Neural progenitor cell (in vitro differentiated cells): ENCODE measurements at regions not wholly inside any gene's neighbourhood (a gene's known extent, or its start where the extent isn't known, plus 50 kb on each side); places are given as distances from the start of the nearest gene placed in this dataset.

ENCODE experiments used
- EZH2phosphoT487 ChIP-seq: fragments of 200-600 bp; sonication (generic); IDR thresholded peaks from 2 replicates; pipeline ENCODE4 v1.6.1; 2017; ENCODE audit warnings: antibody characterized with exemption
- TF ChIP-seq, protein P1 (sequence below): fragments of 200-600 bp; sonication (generic); IDR thresholded peaks from 2 replicates; pipeline ENCODE4 v1.5.1; 2017; ENCODE audit warnings: antibody characterized with exemption, mild to moderate bottlenecking

DNA sequence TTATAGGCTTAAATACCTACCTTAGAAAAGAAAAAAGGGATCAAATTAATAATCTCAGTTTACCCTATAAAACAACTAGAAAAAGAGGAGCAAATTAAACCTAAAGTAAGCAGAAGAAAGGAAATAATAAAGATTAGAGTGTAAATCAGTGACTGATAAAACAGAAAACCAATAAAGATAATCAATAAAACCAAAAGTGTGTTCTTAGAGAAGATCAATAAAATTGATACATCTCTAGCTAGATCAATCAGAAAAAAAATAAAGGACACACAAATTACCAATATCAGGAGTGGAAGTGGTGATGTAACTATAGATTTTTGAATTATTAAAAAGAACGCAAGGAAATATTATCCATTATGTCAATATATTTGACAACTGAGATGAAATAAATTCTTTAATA, 69.2 kb upstream of the NAMPT start:
- TF ChIP-seq EZH2phosphoT487, result no peak
- TF ChIP-seq, protein P1, sequence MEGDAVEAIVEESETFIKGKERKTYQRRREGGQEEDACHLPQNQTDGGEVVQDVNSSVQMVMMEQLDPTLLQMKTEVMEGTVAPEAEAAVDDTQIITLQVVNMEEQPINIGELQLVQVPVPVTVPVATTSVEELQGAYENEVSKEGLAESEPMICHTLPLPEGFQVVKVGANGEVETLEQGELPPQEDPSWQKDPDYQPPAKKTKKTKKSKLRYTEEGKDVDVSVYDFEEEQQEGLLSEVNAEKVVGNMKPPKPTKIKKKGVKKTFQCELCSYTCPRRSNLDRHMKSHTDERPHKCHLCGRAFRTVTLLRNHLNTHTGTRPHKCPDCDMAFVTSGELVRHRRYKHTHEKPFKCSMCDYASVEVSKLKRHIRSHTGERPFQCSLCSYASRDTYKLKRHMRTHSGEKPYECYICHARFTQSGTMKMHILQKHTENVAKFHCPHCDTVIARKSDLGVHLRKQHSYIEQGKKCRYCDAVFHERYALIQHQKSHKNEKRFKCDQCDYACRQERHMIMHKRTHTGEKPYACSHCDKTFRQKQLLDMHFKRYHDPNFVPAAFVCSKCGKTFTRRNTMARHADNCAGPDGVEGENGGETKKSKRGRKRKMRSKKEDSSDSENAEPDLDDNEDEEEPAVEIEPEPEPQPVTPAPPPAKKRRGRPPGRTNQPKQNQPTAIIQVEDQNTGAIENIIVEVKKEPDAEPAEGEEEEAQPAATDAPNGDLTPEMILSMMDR, result no peak
